GOT3 (cell line): ENCODE measurements at regions not wholly inside any gene's neighbourhood (a gene's known extent, or its start where the extent isn't known, plus 50 kb on each side); places are given as distances from the start of the nearest gene placed in this dataset.
"Not testable (repeated sequence)": the region's sequence is repeated elsewhere in the genome, so short reads cannot be mapped to it uniquely, and the experiment has no call there.

ENCODE experiments used
- DNase-seq: peaks from one replicate; lab custom pipeline; 2025; ENCODE audit warnings: mixed read lengths; lab: John Stamatoyannopoulos, UW

GRCh38 chr10:2106641-2107040 is 369.3 kb upstream of the ADARB2 start:
- DNase-seq: no peak

GRCh38 chr10:2099321-2099720 is 362.0 kb upstream of the ADARB2 start:
- no peak for DNase-seq

DNA sequence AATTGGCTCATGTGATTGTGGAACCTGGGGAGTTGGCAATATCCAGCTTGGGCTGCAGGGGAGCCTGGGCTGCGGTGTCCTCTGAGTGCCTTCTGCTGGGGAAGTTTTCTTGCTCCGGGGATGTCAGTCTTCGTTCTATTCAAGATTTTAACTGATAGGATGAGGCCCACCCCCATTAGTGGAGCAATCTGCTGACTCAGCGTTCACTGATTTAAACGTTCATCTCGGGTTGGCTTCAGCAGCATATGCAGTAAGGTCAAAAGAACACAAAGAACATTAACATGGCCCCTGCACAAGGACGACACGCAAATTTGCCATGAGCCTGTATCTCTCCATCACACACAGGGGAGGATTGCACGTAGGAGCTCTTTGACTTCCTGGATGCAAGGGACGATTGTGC is 360.6 kb upstream of the ADARB2 start:
- no peak for DNase-seq

- no peak for DNase-seq
Measured at GRCh38 chr10:2094171-2094570, 356.8 kb upstream of the ADARB2 start.

- no peak for DNase-seq
Measured at GRCh38 chr10:2083591-2083990, 346.3 kb upstream of the ADARB2 start.

DNA sequence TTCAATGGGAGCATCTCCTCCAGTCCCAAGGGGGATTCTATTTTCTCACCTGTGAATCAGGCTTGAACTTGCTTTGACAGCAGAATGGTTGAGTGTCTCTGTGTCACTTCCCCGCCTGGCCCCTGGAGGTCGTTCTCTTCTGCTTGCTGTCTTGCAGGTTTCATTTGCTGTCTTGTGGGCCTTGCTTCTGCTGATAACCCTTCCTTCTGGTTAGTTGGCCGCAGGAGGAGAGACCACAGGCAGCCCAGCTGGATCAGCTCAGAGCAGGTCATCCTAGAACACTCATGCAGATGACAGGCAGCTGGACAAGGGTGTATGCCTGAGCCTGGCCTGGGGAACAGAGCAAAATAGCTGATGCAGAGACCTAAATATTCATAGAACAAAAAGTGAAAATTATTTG is 344.2 kb upstream of the ADARB2 start:
- no peak for DNase-seq

GRCh38 chr10:2079603-2080078 is 342.3 kb upstream of the ADARB2 start:
- DNase-seq: no peak

DNA sequence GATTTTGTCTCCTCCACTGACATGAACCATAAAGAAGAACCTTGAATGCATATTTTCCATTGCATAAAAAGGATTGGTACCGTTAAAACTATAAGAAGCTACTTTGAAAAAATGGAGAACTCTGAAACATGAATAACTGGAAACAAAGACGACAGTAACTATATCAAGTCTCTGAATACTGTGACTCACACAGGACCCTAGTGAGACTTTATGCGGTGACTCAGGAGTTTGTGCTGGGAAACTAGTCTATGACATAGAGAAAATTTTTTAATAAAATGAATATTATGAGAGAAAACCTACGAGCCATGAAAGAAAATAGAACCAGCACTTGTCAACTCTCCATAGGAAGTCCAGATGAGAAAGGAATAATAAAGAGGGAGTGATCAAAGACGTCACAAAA is 339.9 kb upstream of the ADARB2 start:
- no peak for DNase-seq

DNA sequence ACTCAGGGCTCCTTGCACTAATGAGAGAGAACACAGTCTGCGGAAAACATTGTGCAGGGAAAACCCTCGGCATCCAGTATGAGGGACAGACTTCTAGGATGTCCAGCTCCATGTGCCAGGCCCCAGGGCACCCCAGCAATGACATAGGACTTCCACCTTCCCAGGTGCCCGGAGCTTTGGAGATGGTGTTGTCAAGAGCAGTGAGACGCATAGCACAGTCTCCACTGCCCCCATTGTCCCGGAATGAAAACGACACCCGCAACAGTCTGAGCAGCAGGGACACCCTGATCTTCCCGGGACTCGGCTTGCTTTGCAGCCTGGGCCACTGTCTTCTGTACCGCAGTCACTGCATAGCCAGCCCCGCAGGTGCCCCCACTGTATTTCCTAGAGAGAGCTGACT is 339.2 kb upstream of the ADARB2 start:
- DNase-seq: no peak

DNA sequence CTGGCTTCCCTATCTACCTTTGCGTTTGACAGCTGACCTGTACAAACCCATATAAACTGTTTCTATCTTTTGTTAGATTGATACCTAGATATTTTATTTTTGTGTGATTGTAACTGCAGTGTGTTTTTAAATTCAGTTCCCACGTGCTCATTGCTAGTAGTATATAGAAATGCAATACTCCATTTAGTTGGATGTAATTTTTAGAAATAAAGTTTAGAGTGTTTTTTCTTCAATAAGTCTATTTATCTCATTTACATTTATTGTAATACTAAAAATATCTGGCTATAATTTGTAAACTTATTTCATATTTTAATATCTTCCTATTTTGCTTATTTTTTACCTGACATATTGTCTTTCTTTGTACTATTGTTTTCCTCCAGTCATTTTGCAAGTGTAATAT is 329.7 kb upstream of the ADARB2 start:
- DNase-seq: no peak

GRCh38 chr10:2054728-2055127 is 317.4 kb upstream of the ADARB2 start:
- DNase-seq: no peak

GRCh38 chr10:2053805-2054204 is 316.5 kb upstream of the ADARB2 start:
- no peak for DNase-seq

DNA sequence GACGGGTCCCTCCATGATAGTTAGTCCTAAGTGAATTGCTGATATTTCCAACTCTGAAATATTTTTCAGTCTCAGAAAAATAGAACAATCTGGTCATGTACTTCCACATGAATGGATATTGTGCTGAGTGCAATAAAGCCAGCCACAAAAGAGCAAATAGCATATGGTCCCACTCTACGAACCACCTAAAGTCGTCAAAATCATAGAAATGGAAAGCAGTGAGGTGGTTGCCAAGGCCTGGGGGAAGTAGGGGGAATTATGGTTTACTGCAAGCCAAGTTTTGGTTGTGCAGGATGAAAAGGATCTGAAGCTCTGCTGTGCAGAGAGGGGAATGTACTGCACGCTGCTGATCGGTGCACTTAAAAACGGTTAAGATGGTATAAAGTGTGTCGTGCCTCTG is 313.8 kb upstream of the ADARB2 start:
- DNase-seq: no peak

DNA sequence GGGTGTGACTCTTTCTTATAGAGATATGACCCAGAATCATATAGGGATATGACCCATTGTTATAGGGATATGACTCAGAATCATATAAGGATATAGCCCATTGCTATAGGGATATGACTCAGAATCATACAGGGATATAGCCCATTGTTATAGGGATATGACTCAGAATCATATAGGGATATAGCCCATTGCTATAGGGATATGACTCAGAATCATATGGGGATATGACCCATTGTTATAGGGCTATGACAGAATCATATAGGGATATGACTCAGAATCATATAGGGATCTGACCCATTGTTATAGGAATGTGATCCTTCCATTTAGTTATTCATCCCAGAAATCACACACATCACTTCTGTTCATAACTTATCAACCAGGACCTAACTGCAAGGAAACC is 312.2 kb upstream of the ADARB2 start:
- no peak for DNase-seq

GRCh38 chr10:2048337-2048973 is 311.1 kb upstream of the ADARB2 start:
- no peak for DNase-seq

DNA sequence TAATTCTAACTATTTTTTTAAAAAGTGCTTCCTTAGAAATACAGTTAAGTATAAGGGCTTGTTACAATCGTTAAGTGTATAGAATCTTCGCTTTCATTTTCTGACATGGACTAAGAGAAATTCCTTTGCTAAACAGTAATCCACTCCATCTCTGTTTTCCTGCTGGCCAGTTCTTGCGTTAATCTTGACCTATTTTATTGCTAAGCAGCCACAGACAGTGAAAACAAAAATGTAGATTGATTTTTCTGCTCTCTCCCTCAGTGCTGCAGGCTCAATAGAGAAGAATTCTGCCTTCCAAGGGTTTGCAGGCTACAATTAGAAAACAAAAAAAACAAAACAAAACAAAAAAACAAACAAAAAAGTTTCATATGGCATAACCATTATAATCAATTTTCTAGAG is 310.4 kb upstream of the ADARB2 start:
- DNase-seq: no peak

DNA sequence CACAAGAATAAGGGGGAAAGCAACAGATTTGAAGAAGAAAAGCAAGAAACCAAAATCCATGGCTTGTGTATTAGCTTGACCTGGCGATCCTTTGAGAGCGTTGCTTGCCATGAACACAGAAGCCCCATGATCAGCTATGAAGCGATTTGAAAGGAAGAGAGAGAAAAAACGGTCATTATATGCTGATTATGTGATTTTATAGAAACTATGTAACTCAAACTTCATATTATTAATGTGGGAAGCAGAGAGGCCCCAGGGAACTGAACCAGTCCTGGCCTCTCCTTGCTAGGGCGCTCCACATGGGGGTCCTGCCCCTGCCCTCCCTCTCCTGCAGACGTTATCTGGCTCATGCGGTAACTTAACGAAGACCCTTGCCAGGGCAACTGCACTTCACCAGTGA is 306.1 kb upstream of the ADARB2 start:
- no peak for DNase-seq

DNA sequence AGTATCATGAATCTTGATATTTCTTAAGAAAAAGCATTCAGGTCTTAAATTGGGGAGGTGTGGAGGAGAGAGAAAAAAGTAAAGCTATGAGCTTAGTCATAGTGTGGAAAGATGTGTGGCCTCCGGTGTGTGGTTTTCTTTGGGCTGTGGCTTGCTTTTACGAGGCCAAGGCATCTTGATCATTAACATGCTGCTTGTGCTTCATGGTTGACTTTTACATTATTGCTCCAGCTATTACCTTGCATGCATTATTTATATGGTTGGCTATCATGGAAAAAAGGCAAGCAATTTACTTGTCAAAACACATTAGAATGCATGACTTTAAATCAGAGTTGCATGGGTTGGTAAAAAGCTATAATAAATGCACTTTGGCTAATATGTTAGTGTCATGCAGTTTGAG is 300.7 kb upstream of the ADARB2 start:
- no peak for DNase-seq

DNA sequence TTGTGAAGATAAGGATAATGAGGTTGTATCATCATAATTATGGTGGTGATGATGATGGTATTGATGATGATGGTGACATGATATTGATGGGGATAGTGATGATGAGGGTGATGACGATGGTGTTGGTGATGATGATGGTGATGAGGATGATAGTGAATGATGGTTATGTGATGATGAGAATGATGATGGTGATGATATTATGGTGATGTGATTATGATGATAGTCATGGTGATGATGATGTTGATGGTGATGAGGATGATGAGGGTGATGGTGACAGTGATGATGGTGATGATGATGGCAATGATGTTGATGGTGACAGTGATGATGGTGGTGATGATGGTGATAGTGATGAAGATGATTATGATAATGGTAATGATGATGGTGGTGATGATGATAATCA is 299.9 kb upstream of the ADARB2 start:
- no peak for DNase-seq

- no peak for DNase-seq
Measured at GRCh38 chr10:2036209-2036608, 298.9 kb upstream of the ADARB2 start.

DNA sequence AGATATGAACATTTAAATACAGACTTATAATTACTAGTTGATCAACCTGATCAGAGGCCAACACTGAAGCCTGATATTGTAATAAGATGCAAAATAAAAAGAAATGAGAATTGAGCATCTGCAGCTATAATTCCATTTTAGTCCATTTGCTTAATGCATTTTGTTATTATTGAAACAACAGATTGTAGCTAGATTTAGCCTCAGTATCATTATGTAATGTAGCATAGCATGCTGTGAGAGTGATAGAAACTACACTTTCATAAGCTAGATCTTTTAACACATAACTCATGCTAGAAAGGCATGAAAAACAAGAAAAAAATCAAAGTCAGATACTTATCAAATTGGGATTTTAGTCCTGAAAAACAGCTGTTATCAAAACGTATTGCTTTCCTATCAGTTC is 292.7 kb upstream of the ADARB2 start:
- DNase-seq: no peak

DNA sequence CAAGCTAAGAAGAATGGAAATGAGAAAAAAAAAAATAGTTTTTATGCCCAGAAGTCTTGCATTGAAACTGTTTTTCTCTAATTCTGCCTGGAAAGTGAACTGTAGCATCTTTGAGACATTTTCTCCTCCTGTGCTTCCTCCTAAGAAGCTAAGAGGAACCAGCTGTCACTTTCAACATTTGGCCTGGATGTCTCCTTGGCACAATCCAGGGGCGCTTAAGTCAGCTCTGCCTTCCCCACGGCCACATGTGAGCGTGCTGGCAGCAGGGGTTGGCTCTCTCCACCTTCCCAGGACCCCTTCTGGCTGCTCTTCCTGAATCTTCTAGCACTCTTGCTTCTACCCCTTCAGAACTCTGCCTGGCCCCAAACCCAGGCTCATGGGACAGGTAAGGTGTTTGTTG is 289.6 kb upstream of the ADARB2 start:
- DNase-seq: no peak

GRCh38 chr10:2024750-2025149 is 287.4 kb upstream of the ADARB2 start:
- not testable (repeated sequence) for DNase-seq

DNA sequence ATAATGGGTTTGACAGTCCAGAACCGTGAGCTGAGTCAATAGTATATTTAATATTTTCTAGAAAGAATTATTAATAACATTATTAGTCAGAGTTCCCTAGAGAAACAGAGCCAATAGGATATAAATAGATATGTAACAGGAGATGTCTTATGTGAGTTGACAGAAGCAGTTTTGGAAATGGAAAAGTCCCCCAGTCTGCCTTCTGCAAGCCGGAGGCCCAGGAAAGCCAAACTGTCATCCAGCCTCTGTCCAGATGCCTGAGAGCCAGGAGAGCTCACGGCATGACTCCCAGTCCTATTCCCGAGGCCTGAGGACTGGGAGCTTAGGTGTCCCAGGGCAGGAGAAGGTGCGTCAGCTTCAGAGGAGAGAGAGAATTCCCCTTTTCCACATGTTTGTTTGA is 286.4 kb upstream of the ADARB2 start:
- no peak for DNase-seq

DNA sequence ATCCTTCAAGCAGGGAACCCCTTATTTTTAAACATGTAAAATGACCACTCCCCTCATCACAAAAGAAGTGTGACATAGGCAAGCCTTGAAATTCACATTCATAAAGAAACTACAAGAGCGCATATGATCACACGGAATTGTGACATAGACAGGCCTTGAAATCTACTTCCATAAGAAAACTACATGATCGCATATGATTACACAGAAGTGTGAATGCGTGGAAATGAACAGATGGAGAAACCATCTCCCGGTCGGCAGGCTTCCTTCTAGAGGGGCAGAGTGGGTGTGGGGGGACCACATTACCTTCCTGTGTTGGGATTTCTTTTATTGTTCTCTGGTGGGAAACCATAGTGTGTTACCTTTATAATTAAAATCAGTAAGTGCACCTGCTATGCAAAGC is 285.1 kb upstream of the ADARB2 start:
- DNase-seq: no peak
